ENCODE measurements at regions not wholly inside any gene's neighbourhood (a gene's known extent, or its start where the extent isn't known, plus 50 kb on each side); places are given as distances from the start of the nearest gene placed in this dataset.
"Not testable (repeated sequence)": the region's sequence is repeated elsewhere in the genome, so short reads cannot be mapped to it uniquely, and the experiment has no call there.

DNA sequence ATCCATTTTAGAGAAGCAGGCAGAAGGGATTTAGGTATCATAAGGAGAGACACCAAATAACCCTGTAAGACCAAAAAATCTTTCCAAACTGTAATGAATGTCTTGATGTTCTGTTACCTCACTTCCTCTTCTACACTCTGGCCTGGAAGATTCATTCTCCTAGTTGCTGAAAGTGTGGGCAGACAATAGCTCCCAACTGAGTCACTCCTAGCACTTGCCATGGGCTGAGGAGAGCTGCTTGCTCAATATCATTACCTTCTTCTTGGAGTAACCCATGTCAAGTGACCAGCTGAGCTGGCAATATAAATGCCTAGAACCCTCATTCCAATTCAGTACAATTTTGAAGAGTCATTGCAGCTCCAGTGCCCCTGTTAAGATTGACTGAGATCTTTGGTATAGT, 1985.5 kb upstream of the CDH6 start:
- no peak for DNase-seq

DNA sequence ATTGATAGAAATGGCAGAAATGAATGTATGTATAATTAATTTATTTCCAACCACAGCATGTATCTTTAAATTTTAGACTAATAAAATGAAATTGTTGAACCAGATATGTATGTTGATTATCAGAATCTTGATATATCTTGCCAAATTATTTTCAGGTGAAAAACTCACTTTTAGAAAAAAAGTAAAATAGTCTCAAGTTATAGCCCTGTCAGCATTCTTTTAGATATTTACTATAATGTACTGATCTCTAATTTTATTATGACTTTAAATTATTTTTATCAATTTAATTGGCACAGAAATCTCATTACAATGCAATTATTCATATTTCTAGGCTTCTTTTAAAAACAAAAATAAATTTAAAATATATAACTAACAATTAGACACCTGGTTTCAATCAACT, 1990.4 kb upstream of the CDH6 start:
- DNase-seq = no peak

DNA sequence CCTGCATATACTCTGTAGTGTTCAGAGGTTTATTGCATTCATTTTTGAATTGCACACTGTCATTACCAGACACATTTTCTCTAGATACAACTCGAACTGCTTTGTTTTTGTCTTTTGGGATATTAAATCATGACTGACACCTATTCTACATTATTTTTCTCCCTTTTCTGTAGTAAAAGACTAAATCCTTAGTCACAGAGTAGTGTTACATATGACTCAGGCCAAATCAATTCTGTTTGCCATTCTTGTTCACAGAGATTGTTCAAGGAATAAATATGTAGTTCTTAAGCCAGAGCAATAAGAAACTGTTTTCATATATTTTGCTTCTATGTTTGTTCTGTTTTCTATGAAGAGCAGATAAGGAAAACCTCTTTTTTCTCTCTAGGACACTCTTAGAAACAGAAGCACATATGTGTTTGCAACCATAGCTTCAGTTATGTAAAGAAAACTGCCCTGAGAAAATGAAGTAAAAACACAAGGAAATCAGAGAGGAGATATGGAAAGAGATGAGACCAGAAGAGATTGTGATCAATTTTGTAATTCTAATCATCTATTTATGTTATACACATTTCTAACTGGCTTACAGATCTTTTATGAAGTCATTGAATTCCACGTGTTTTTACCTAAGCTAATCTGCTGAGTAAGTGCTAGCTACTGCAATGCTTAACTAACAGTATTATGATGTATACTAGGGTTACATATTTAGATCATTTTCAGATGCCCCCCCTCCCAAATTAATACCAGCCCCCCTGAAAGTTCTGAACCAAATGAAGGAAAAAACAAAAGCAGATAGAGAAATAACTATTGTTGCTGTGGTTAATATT, 1995.6 kb upstream of the CDH6 start:
- no peak for DNase-seq

DNA sequence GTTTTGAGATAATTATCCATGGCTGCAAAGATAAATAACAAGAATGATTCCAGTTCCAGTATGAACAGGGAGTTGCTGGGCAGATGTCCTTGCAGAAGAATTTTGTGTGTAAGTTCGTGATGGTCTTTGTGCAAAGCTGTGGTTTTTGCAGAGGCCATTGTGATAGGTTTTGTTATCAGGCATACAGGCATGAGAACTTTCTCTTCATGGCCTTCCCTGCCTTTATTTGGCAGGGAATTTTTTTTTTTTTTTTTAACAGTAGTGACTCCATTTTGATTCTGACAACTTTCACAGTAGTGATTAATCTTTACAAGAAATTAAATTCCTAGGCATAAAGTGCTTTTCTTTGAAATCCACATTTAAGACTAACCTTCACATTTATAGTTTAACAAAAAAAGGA, 1999.5 kb upstream of the CDH6 start:
- no peak for DNase-seq

DNA sequence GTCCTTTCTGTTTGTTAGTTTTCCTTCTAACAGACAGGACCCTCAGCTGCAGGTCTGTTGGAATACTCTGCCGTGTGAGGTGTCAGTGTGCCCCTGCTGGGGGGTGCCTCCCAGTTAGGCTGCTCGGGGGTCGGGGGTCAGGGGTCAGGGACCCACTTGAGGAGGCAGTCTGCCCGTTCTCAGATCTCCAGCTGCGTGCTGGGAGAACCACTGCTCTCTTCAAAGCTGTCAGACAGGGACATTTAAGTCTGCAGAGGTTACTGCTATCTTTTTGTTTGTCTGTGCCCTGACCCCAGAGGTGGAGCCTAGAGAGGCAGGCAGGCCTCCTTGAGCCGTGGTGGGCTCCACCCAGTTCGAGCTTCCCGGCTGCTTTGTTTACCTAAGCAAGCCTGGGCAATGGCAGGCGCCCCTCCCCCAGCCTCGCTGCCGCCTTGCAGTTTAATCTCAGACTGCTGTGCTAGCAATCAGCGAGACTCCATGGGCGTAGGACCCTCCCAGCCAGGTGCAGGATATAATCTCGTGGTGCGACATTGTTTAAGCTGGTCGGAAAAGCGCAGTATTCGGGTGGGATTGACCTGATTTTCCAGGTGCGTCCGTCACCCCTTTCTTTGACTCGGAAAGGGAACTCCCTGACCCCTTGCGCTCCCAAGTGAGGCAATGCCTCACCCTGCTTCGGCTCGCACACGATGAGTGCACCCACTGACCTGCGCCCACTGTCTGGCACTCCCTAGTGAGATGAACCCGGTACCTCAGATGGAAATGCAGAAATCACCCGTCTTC, 2002.0 kb upstream of the CDH6 start:
- DNase-seq = not testable (repeated sequence)

DNA sequence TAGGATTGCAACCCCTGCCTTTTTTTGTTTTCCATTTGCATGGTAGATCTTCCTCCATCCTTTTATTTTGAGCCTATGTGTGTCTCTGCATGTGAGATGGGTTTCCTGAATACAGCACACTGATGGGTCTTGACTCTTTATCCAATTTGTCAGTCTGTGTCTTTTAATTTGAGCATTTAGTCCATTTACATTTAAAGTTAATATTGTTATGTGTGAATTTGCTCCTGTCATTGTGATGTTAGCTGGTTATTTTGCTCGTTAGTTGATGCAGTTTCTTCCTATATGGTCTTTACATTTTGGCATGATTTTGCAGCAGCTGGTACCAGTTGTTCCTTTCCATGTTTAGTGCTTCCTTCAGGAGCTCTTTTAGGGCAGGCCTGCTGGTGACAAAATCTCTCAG, 2003.1 kb upstream of the CDH6 start:
- DNase-seq = not testable (repeated sequence)

DNA sequence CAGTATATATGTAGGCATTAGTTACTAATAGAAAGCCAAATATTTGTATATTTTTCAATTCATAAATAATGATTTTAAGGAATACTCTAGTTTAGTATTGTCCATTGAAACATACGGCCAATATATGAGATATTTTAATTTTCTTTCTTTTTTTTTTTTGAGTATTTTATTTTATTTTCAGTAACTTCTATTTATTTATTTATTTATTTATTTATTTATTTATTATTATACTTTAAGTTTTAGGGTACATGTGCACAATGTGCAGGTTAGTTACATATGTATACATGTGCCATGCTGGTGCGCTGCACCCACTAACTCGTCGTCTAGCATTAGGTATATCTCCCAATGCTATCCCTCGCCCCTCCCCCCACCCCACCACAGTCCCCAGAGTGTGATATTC, 2007.1 kb upstream of the CDH6 start:
- DNase-seq = not testable (repeated sequence)

DNA sequence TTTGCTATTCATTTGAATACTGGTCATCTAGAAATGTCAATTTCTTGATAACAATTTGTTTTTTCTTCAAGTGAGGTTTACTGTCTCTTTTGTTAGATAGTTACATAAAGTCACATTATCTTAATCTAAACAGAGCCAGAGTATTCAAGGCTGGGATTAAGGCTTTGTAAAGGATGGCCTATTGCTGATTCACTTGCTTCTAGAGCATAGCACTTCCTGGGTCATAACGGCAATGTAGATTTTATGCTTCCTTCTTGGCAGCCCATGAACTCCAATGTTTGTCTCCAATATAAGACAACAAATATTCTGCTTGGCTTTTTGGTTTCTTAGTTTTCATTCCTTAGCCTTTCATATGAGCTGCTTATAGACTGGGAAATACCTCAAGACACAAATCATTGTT, 2007.9 kb upstream of the CDH6 start:
- DNase-seq = no peak

DNA sequence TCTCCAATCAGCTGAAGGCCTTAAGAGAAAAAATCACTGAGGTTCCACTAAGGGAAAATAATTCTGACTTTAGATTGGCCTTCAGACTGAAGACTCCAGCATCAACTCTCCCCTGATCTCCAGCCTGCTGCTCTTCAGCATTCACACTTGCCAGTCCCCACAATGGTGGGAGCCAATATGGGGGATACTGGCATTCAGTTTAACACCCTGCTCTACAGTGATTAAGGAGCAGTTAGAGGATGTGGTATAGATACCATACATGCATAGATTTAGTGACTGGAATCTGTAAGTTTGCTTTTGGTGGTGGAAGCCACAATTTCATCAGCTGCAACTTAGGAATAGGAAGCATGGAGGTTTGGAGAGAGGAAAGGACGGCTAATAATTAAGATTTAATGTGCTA, 2017.7 kb upstream of the CDH6 start:
- no peak for DNase-seq

DNA sequence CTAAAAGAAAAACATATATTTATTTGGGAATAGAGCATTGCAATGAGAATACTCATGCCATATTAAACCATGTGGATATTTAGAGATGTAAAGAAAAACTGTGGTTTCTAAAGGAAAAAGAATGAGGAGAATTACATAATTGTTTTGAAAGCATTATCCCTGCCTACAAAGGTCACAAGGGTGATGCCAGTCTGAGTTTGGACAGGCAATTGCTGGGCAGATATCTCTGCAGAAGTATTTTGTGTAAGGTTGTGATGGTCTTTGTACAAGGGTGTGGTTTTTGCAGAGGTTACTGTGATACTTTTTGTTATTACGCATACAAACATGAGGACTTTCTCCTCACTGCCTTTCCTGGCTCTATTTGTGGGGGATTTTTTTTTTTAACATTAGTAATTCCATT, 2022.9 kb upstream of the CDH6 start:
- DNase-seq = no peak

DNA sequence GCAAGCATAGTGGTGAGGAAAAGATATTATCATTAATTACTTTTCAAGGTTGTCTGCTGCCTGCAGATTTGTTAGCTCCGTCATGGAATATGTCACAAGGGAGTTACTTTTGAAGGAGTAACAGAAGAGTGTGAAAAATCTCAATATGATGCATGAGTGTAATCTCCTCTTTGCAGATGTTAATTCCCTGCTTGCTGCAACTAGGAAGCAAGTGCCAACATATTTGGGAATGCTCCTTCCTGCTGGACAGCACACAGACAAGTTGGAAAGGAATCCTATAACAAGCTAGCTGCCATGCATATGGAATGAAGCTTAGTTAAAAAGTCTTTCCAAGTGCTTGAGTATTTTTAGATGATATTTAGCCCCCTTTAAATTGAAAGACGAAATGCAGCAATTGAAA, 2023.6 kb upstream of the CDH6 start:
- DNase-seq = no peak

DNA sequence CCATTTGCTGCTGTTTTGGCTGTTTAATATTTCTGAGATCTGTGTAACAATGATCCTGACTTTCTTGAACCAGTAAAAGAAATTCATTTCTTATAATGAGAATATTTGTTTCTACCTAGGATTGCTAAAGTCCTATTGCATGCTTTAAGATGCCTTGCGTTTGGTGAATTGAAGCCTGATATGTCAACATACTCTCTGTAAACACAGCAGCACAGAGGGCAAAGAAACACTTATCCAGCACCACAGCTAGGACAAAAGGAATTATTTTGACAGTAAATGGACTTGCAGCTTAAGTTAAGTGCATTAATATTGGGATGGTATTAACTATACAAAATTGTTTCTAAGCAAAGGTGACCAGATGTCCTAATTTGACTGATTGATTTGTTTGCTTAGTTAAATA, 2031.2 kb upstream of the CDH6 start:
- DNase-seq = no peak

DNA sequence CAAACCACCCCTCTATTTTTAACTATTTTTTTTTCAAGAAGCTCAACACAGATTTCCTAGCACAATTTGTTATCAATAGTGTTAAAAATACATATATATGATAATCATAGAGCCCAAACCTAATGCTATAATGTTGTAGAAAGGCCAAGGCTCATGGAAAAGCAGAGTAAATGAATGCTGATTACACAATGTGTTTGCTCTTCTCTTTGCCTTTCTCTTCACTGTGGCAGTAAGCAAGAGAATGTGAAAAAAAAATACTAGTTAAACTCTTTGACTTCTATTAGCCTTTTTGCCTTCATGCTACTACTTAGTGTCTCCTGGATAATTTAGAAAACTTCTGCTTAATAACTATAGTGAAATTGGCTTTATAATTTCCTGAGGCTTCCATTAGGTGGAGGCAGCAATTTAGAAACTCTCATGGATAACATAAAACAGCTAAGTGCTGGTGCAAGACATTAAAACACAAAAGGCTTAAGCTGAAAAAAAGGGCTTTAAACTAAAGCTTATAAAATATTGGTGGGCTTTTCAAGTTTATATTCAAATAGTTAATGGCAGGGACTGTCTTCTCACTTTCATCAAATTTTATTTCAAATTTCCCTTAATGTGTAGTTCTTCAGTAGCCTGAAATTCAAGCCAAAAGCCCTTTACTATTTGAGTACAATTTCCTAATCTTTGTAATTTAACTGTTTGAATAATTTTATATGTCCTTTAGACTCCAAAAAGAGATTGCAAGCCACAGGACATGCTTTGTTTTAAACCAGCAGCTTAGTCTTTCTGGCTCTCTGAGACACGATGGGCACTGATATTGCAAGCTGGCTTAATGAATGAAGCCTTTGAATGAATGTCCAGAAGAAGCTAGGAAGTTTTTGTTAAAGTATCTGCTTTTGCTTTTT, 2031.8 kb upstream of the CDH6 start:
- no peak for DNase-seq

DNA sequence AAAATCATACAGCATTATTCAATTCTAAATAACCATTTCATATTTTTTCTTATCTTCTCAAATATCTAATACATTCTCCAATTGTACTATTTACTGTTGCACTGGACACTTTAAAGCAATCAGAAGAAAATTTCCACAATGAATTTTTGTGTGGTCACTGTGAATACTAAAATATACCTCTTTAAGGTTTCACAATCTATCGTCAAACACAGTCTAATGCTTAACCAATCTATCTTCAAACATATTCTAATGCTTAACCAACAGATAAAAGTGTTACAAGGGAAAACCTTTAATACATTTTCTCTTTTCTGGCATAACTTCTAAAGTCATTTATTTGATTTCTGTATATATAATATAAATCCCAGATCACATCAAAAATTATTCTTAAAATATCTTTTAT, 2035.5 kb upstream of the CDH6 start:
- no peak for DNase-seq

DNA sequence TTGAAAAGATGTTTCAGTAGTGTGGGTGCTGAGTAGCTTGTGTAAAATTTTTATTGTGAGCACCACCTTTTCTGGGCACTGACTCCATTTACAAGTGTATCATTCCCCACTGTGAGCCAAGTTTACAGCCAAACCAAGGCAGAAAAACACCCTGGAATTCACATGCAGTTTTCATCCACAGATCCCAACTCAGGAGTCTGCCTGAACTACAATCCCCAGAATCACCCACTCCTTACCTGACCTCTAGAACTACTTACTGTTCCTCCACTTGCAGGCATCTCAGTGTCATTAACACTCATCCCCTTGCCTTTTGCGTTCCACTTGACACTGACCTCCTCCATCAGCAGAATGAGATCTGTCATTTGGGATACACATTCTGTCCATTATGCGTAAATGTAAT, 2042.6 kb upstream of the CDH6 start:
- DNase-seq = no peak

DNA sequence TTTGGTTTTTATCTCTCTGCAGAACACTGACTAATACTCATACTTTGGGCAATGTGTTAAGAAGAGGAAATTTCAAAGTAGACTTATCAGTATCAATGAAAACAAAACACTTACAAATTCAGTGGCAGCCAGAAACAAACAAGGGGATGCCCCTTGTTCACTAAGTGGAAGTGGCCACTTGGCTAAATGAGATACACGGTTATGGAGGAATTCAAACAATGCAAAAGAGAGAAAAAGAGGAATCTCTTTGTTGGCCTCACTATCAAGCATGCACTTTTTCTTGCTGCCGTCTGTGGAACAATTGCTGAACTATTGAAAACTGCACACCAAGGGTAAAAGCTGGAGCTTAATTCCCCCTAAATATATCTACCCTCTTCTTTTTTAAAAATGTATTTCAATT, 2044.9 kb upstream of the CDH6 start:
- DNase-seq = no peak

DNA sequence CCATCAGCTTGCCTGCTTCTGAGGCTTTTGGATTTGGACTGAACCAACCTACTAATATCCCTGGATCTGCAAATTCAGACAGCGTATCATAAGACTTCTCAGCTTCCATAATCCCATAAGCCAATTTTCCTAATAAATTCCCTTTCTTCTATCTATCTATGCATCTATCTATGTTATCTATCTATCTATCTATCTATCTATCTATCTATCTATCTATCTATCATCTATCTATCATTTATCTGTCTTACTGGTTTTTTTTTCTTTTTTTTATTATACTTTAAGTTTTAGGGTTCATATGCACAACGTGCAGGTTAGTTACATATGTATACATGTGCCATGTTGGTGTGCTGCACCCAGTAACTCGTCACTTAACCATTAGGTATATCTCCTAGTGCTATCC, 2045.4 kb upstream of the CDH6 start:
- DNase-seq = no peak

DNA sequence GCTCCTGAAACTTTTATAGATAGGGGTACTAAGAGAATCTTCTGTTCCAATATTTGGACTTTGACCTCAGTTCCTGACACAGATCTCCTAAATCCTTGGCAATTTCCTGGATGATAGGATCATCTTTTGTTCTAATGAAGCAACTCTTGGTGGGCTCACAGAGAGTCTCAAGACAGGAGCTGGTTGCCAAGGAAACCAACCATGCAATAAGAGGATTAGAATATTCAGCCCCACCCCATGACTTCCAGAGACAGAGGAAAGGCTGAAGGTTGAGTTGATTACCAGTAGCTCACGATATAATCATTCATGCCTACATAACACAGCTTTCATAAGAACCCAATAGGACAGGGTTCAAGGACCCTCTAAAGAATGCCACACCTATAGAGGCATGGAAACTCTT, 2050.2 kb upstream of the CDH6 start:
- no peak for DNase-seq

DNA sequence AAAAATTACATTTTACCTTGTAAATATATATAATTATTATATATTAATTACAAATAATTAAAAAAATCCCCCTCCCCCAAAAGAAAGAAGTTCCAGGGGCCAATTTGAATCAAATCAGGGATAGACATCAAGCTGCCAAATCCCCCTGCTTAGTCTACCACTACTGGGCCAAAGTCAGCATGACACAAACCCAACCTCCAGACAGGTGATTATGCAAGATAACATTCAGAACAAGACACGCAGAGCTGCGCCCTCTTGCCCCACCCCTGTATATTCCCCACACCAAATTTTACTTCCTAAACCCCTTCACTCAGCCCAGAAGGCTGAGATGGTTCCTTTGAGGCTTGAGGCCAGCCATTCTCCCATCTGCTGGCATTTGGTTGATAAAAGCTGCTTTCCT, 2059.1 kb upstream of the CDH6 start:
- DNase-seq = no peak

DNA sequence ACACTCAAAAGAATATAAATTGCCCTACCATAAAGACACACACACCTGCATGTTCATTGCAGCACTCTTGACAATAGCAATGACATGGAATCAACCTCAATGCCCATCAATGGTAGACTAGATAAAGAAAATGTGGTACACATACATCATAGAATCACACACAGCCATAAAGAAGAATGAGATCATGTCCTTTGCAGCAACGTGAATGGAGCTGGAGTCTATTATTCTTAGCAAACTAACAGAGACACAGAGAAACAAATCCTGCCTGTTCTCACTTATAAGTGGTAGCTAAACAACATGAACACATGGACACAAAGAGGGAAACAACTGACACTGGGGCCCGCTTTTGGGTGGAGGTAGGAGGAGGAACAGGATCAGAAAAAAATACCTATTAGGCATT, 2062.2 kb upstream of the CDH6 start:
- no peak for DNase-seq

DNA sequence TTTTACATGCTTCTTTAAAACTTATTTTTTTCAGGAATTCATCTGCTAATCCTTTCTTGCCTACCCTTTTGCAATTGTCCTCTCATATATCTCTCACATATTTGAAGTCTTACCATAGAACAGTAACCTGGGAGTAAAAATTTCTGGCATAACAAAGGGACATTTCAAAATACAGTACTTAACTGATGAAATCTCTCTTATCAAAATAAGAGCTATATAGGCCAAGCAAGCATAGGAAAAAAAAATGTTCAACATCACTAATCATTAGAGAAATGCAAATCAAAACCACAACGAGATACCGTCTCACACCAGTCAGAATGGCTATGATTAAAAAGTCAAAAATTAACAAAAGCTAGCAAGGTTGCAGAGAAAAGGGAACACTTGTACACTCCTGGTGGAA, 2062.7 kb upstream of the CDH6 start:
- DNase-seq = no peak

DNA sequence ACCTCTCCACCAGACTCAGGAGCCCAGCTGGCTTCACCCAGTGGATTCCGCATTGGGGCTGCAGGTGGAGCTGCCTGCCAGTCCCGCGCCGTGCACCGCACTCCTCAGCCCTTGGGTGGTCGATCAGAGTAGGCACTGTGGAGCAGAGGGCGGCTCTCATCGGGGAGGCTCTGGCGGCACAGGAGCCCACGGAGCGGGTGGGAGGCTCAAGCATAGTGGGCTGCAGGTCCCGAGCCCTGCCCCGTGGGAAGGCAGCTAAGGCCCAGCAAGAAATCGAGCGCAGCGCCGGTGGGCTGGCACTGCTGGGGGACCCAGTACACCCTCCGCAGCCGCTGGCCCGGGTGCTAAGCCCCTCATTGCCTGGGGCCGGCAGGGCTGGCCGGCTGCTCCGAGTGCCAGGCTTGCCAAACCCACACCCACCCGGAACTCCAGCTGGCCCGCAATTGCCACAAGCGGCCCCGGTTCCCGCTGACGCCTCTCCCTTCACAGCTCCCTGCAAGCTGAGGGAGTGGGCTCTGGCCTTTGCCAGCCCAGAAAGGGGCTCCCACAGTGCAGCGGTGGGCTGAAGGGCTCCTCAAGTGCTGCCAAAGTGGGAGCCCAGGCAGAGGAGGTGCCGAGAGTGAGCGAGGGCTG, 2065.8 kb upstream of the CDH6 start:
- not testable (repeated sequence) for DNase-seq

DNA sequence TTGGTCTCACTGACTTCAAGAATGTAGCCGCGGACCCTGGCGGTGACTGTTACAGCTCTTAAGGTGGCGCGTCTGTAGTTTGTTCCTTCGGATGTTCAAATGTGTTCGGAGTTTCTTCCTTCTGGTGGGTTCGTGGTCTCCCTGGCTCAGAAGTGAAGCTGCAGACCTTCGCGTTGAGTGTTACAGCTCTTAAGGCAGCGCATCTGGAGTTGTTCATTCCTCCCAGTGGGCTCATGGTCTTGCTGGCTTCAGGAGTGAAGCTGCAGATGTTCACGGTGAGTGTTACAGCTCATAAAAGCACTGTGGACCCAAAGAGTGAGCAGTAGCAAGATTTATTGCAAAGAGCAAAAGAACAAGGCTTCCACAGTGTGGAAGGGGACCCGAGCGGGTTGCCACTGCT, 2067.0 kb upstream of the CDH6 start:
- not testable (repeated sequence) for DNase-seq

Data from DMS 273 treated with DMSO at 0.1 percent for 48 hours (cell line).